ENCODE measurements at regions not wholly inside any gene's neighbourhood (a gene's known extent, or its start where the extent isn't known, plus 50 kb on each side); places are given as distances from the start of the nearest gene placed in this dataset.
A peak's percentile ranks its signal among the peaks of the same experiment; 100 is the strongest.

GRCh38 chr7:73966062-73966940 lies 61.7 kb upstream of the ELN start:
- no peak for DNase-seq

DNA sequence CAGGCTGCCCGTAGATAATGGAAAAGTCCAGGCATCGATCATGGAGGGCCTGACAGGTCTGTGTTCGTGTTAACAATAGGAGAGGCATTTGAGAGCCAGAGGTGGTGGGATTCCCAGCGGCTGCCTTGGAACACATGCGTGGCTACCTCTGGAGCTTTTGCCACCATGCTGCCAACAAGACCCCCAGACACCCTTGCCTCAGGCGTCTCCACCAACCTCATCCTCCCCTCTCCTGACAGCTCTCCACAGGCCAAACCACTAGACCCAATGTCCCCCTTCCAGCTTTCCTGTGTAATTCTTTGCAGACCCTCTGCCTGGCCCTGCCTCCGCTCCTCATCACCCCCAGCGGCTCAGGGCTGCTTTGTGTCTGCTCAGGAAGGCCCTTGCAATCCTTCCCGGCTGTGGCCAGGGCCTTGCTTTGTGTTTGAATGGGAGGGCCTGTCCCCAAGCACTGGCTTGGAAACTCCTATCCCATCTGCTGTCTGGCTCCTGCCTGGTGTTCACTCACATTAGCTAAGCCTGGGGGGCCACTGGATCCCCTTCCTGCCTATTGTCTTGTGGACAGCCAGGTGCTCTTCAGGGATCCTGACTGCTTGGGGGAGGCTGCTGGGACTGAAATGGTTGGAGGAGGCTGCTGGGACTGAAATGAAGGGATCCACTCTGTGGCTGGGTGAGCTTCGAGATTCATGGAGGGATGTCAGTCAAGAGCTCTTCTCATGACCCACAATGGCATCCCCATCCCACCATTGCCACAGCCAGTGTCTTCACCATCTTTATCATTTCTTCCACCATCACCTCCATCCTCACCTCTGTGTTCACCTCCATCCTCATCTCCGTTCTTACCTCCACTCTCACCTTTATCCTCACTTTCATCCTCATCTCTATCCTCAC lies 60.8 kb upstream of the ELN start:
- DNase-seq = no peak

- DNase-seq = no peak
These were observed 60.1 kb upstream of the ELN start for GRCh38 chr7:73967832-73968290.

DNA sequence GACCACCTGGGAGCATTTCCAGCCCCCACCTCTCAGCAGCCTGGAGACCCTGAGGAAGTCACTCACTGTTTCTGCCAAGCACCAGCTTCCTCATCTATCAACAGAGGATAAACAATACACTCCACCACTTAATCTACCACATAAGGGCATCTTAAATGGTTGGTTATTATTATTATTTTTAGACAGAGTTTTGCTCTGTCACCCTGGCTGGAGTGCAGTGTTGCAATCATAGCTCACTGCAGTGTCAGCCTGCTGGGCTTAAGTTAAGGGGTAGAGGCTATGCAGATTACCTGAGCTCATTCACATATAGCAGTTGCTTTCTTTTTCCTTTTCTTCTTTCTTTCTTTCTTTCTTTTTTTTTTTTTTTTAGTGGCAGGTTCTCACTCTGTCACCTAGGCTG lies 59.5 kb upstream of the ELN start:
- no peak for DNase-seq

DNA sequence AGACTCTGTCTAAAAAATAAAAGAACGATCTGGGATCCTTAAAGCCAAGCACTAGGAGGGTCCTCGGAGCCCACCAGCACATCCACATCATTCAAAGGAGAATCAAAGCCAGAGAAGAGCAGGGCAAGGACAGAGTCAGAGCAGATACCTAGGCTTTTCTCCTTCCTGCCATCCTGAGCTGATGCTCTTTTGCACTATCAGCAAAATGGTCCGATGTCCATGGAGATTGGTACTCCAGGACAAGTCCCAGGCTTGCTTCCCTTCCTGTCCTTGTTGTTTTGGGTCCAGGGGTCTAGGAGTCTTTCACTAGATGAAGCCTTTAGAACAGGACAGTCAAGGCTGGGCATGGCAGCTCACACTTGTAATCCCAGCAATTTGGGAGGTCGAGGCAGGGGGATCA lies 58.0 kb upstream of the ELN start:
- DNase-seq = no peak

- no peak for DNase-seq
These were observed 57.2 kb upstream of the ELN start for GRCh38 chr7:73970801-73971229.

DNA sequence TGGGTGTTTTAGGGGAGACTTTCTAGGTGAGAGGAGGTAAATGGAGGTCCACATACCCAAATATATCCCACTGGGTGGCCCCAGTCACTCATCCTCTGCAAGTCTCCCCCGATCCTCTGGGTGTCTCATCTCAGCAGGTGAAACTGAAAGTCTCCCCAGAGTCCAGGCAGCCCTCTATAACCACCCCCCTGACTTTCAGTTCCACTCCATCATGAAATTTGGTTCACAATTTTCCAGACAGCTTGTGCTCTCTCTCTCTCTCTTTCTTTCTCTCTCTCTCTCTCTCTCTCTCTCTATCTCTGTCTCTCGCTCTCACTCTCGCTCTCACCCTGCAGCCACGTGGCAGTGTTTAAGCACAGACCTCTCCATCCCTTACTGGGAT lies 56.7 kb upstream of the ELN start:
- peak; percentile 22 for DNase-seq

DNA sequence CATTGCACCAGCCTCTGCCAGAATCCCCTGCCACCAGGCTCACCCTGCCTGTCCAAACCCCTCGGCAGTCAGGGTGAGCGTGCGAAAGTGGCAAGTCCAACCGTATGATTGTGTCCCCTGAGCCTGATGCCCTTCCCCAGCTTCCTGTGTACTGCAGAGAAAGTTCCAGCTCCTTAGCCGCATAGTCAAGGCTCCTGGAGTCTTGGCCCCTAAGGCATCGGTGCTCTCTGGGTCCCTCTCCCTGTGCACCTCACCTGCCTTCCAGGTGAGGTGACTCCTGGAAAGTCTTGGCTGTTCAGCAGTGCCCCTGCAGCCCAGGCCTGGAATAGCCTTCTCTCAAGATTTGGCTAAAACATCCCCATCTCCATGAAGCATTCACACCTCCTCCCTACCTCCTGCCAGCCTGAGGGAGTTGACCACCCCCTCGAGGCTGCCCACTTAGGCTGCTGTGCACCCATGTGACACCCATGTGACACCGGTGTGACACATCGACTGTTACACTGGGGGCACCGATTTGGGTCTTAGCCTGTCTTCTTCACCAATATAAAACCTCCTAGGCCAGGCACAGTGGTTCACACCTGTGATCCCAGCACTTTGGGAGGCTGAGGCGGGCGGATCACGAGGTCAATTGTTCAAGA lies 56.1 kb upstream of the ELN start:
- no peak for DNase-seq

DNA sequence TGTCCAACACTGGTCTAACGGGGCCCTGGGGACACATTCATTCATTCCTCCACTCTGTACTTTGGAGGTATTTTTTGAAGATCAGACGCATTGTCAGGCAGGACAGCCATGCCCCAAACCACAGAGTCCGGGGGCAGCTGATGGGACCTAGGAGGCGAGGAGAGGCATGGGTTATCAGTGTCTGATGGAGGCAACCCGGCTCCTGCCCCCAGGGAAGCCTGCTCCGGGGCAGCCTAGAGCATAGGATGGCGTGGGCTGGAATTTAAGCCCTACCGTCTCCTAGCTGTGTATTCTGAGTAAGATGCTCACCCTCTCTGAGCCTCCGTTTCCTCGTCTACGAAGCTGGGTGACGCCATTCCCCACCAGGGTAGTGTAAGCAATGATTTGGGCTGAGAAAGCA lies 55.4 kb upstream of the ELN start:
- no peak for DNase-seq

DNA sequence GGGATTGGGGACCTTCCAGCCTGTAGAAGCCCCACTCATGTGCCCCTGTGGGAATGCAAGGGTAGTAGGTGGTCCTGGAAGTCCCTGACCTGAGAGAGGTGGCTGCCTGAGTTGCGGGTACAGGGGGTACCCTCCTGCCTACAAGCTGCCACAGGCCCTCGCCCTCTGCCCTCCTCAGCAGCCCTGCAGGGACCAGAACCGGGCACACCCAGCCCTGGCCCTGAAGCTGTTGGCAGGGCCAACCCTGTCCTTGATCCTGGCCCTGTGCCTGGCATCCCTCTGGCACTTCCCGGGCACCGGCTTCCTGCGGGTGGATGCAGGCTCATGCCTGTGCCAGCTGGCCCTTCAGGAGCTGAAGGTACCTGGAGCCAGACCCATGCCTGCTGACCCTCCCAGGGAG lies 54.9 kb upstream of the ELN start:
- DNase-seq = no peak

GRCh38 chr7:73974101-73974947 lies 53.6 kb upstream of the ELN start:
- no peak for DNase-seq

DNA sequence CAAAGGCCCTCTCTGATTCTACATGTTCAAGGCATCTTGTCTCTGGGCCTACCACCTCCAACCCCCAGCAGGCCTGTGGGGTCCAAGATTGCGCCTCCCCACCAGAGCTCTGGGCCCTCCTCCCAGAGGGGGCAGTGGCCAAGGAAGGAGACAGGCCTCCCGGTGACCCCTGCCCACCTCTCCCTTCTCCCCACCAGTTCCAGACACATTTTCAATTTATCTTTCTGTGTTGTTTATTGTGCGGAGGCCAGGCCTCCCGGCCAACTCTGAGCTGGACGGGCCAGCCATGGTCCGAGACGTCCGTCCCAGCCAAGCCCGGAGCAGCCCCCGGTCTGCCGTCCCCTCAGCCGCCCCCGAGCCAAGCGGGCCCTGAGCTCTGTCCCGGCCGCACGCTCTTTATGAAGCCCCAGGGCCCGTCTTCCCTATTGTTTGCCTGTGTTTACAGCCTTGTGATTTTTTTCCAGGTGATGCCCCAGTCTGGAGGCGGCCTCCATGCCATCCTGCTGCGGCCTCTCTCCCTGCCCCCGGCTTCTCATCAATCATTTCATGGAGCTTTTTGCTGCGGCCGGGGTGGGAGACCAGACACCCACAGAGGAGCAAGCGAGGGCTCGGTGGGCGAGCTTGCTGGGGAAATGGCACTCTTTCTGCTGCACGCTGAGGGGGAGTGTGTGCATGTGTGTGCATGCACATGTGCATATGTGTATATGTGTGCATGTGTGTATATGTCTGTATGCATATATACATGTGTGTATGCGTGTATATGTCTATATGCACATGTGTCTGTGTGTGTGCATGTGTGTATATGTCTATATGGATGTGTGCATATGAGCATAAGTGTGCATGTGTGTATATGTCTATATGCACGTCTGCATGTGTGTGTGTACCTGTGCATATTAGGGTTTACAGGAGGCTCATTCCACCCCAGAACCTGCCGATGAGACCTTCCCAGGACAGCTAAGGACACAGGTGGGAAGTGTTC lies 52.7 kb upstream of the ELN start:
- DNase-seq = no peak

- DNase-seq = no peak
These were observed 51.0 kb upstream of the ELN start for GRCh38 chr7:73976761-73977618.

GRCh38 chr7:73977619-73978618 lies 50.1 kb upstream of the ELN start:
- DNase-seq = no peak

All from suppressor macrophage treated with lipopolysaccharide for 4 hours (primary cell).